A549 (cell line): ENCODE measurements at regions not wholly inside any gene's neighbourhood (a gene's known extent, or its start where the extent isn't known, plus 50 kb on each side); places are given as distances from the start of the nearest gene placed in this dataset.

Experiments used
- TF ChIP-seq, protein P1 (sequence below): fragments of >200 bp; sonication (Bioruptor Twin); formaldehyde crosslinking; IDR thresholded peaks from 3 replicates; pipeline ENCODE4 v1.5.1; 2016
- TF ChIP-seq, protein P2 (sequence below): IDR thresholded peaks from 2 replicates; pipeline ENCODE4 v1.6.1; 2012

DNA sequence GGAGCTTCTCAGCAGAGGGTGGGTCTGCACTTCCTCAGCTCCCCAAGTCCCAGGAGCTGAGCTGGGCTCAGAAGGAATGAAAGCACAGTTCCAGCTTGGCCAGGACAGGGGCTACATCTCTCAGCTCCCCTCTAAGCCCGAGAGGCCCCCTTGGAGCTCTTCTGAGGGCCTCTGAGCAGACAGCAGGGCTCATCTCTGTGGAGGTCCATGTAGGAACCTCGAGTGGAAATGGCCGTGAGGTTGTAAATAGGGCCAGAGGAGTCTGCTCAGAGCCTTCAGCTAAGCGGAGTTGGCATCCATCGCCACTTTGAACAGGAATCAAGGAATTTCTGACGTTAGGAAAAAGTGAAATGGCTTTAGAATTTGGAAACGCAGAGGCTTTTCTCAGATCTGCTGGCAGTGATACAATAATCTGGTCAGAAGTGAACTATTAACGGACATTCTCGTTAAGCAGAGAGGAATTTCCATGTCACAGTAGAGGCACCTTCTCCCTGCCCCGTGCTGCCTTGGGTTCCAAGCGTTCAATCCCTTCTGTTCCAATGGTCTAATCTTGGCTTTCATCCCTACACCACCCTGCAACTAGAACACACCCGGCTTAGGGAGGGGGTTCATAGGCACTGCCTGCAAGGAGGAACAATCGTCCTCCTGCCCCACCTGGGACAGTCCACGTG, 213.9 kb downstream of the NDUFA10 start:
- TF ChIP-seq, protein P1, sequence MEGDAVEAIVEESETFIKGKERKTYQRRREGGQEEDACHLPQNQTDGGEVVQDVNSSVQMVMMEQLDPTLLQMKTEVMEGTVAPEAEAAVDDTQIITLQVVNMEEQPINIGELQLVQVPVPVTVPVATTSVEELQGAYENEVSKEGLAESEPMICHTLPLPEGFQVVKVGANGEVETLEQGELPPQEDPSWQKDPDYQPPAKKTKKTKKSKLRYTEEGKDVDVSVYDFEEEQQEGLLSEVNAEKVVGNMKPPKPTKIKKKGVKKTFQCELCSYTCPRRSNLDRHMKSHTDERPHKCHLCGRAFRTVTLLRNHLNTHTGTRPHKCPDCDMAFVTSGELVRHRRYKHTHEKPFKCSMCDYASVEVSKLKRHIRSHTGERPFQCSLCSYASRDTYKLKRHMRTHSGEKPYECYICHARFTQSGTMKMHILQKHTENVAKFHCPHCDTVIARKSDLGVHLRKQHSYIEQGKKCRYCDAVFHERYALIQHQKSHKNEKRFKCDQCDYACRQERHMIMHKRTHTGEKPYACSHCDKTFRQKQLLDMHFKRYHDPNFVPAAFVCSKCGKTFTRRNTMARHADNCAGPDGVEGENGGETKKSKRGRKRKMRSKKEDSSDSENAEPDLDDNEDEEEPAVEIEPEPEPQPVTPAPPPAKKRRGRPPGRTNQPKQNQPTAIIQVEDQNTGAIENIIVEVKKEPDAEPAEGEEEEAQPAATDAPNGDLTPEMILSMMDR, result no peak
- TF ChIP-seq, protein P2, sequence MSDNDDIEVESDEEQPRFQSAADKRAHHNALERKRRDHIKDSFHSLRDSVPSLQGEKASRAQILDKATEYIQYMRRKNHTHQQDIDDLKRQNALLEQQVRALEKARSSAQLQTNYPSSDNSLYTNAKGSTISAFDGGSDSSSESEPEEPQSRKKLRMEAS, result no peak
